Stimulated activated CD8-positive, alpha-beta memory T cell treated with anti-CD3 and anti-CD28 coated beads, Interleukin-7, amount 100 ng/mL, for 4 hours (primary cell): ENCODE measurements at regions not wholly inside any gene's neighbourhood (a gene's known extent, or its start where the extent isn't known, plus 50 kb on each side); places are given as distances from the start of the nearest gene placed in this dataset.

Experiments used
- DNase-seq, 2 donors: peaks; one replicate each; pipeline ENCODE4 v3.0.0-alpha.2; 2020; ENCODE audit warnings: low read depth in 2 of 2

GRCh38 chr1:10896673-10897072 is 100.2 kb upstream of the CASZ1 start:
- no peak for DNase-seq

DNA sequence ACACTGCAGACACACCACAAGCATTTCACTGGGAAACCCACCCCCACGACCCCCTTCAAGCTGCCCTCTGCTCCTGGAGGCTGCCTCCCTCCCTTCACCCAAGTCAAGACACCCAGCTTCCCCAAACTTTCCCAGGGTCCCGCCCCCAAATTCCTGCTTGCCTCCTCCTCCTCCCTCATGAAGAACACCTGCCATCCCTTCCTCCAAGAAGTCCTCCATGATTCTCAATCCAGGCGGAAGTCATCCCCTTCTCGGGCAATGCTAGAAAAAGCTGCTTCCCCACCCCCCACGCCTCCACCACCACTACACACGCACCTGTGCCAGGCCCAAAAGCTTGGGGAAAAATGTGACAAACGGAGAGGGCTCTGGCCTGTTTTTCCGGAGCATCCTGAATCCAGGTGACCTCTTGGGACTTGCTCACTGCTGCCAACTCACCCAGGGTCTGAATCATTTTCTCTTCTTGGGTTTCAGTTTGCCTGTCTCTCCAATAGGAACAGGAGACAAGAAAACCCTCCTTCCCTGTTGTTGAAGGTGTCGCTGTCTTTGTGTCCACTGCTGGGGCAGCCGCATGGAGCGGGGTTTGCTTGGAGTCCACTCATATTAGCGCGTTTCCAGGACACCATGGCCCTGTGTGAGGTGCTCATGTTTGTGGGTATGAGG is 101.0 kb upstream of the CASZ1 start:
- no peak for DNase-seq

DNA sequence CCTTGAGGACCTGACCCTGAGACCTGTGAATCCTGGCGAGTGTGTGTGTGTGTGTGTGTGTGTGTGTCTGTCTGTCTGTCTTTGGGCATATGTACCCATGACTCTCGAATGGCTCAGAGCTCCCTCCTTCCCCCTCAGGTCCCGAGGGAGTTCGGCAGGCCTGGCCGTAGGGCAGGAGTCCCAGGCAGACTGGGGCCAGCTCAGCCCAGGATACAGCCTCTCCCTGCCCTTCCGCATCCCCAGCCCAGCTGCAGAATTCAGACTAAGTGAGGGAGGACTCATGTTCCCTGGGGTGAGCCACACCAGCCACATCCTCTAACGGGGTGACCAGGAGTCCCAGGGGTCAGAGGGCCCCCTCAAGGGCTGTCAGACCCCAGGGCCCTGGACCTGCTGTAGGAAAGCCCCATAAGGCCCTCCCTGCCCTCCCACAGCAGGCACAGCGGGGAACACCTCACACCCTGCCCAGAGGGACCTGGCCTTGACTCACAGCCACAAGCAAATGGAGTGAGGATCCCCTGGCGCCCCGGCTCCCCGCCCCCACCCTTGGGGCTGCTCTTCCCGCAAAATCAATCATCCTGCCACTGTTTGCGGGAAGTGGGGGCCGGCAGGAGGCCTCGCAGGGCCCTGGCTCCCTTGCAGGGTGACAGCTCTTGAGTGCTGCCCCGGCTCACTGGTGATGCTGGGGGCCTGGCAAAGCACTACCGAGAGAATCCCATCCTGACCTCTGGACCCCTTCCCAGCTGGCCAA is 101.7 kb upstream of the CASZ1 start:
- no peak for DNase-seq

- DNase-seq = no peak
These were observed 102.5 kb upstream of the CASZ1 start for GRCh38 chr1:10898921-10899320.

DNA sequence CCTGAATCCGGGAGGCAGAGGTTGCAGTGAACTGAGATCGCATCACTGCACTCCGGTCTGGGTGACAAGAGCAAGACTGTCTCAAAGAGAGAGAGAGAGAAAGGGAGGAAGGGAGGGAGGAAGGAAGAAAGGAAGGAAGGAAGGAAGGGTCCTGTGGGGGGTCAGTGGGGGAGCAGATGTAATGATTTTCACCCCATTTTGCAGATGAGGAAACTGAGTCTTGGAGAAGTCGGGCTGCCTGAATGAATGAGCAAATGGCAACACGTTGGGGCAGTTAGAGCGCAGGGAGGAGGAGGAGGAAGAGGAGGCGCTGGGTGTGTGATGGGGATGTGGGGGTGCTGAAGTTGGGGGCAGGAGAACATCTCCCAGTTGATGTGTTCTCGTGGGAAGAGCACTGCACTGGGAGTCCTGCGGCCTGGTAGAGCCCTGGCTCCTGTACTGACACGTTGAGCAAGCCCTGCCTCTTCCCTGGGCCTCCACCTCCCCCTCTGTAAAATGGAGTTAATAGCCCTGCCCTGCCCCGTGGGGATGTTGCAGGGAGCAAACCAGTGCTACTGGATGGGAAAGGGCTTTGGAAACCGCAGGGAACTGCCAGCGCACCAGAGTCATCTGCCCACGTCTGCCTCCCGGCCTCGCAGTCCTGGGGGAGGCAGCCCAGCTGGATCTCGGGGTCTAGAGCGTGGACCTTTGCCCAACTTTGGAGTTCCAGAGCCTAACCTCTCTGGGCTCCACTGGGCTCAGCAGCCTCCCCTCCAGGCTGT is 103.2 kb upstream of the CASZ1 start:
- DNase-seq = no peak

- DNase-seq = no peak
These were observed 103.8 kb upstream of the CASZ1 start for GRCh38 chr1:10900251-10900651.

GRCh38 chr1:10900691-10901090 is 104.2 kb upstream of the CASZ1 start:
- no peak for DNase-seq

GRCh38 chr1:10901091-10901890 is 104.8 kb upstream of the CASZ1 start:
- DNase-seq = no peak

DNA sequence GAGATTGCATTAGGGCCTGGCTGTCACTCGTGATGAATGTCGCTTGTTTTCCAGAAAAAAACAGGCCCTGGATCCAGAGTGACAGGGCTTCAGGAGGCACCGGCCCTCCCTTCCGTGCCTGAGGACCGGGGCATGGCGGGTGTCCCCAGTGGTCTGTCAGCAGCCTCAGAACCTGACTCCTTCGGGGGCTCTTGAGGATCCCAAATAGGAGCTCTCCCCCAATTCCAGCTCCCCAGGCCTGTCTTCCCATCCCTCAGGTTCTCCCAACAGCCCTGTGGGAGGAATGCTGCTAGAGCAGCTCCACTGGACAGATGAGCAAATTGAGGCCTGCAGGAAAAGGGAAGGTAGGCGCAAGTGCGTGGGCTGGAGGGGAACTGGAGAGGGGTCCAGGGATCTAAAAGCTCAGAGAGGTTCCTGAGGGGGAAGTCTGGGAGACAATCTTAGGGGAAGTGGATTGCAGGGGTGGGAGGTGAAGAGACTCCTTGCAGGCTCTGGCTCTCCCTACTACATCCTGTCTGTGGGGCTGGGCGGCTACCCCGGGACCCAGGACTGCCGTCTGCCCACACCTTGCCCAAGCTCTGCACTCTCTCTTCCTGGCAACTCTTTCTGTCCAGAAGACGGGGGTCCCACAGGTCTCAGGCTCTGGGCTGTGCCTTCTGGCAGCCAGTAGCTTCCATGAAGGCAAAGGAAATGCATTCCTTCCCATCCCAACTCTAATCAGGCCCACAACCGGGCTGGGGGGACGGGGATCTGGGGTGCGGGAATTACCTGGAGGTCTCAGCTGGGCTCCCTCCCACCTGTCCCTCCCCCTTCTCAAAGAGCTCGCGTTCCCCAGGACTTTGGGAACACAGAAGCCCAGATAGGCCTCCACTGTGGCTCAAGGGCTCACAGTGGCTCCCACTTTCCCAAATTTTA is 105.7 kb upstream of the CASZ1 start:
- DNase-seq = no peak

DNA sequence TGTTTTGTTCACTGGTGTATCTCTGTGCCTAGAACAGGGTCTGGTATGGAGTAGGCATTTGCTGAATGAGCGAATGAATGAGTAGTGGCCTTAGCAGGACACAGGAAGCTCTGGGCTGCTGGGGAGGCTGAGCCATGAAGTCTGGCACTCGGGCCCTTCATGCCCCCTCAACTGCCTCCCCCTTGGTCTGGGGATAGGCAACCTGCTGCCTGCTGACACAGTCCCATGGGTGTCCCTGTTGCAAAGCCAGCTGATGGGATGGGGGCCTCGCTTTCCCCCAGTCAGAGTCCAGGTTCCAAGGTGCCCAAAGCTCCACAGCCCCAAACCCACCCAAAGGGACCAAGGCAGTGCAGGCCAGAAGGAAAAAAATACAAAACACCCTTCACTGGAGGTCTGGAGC is 107.0 kb upstream of the CASZ1 start:
- DNase-seq = no peak

DNA sequence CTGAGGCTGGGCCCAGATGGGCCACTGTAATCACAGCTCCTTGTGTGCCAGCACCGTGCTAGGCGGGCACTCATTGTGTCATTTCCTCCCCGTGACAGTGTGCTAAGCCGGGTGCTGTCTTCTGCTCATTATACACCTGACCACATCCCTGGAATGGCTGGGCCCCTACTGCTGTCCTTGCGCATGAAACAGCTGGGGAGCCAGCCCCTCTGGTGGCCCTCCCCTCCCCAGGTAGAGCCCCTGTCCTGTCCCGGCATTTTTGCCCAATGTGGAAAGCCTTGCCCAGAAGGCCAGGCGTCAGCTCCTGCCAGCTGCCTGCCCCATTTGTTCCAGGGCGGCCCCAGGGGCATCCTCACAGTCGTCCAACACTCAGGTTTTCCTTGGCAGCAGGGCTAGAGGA is 107.4 kb upstream of the CASZ1 start:
- DNase-seq = no peak

DNA sequence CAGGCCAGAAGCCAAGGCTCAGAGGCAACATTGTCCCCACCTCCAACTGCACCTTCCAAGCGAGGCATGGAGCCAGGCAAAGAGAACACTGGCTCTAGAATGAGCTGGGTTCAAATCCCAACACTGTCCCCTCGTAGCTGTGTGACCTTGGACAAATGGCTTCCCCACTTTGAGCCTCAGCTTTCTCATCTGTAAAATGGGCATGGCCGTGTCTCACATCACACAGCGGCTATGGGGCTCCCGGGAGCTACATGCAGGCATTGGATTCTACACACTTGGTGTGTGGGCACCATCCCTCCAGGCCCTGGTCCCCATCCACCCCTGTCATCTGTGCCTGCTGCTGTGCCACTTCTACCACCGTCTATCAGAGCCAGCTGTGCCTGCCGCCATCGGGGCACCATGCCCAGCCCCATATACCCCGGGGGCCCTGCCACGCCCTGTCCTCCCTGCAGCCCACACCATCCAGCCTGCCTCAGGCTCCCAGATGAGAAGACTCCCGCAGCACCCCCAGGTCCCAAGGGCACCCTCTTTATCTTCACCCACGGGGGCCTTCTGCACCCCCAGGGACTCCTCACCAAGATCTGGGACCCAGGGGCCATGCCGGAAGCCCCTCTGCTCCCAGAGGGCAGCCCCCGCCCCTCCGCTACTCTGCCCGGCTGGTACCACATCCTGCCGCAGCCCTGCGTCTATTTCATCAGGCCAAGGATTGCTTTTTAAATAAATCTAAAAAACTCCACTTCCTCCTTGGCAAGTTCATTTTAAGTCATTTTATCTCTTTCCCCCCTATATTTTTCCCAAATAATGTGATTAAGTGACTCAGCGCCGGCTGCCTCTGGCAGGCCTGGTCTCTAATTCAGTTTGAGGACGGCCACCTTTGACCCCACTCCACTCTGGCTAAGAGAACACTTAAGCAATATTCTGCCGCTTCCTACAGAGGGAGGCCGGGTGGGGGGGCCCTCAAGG is 107.8 kb upstream of the TARDBP start:
- peak in 1 of 2 donors; percentile 15 for DNase-seq

DNA sequence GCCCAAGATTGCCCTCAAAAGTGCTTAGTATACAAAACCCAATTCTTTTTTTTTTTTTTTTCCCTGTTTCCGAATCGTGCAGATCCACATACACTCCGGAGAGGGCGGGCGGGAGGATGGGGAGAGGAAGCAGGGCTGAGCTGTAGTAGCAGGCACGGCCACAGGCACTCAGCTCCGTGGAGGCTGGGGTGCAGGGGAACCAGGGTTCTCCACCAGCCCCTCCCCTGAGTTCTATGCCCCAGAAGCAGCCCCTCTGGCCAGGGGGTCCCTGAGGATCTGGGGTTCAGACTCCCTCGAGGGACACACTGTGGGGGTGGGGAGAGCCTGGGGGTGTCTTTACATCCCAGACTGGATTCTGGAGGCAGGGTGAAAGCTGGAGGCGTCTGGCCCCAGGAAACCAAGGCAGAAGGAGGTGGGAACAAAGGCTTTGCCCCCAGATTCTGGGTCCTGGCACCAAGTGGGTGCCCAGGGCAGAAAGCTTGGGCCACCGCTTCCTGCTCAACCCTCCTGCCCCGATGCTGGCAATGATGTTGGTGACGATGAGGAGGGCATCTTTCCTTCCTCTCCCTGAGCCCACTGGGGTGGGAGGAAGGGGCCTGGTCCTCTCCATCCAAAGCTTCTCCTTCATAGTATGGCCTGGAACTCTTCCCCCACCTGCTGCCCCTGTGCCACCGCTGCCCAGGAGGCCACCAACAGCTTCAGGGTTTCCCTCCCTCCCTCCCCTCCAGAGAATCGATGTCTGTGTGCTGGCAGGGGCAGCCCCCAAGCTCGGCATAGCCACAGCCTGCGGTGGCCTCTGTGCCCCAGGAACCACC is 106.4 kb upstream of the TARDBP start:
- DNase-seq = no peak

- no peak for DNase-seq
These were observed 105.5 kb upstream of the TARDBP start for GRCh38 chr1:10906866-10907519.

GRCh38 chr1:10908266-10908665 is 104.2 kb upstream of the TARDBP start:
- no peak for DNase-seq

GRCh38 chr1:10909697-10910680 is 102.5 kb upstream of the TARDBP start:
- DNase-seq = peak; percentile 54 to 55
